HG03565 (cell line): ENCODE measurements at regions not wholly inside any gene's neighbourhood (a gene's known extent, or its start where the extent isn't known, plus 50 kb on each side); places are given as distances from the start of the nearest gene placed in this dataset.
"Not testable (repeated sequence)": the region's sequence is repeated elsewhere in the genome, so short reads cannot be mapped to it uniquely, and the experiment has no call there.

ENCODE experiments used
- ATAC-seq: cut with Tn5 transposase; IDR thresholded peaks from one replicate; pipeline ENCODE4 v1.9.1; 2021; ENCODE audit warnings: mild to moderate bottlenecking, moderate library complexity; ENCODE audit not compliant: unreplicated experiment

- no peak for ATAC-seq
Measured at GRCh38 chr16:48790151-48790550, 180.2 kb upstream of the N4BP1 start.

GRCh38 chr16:48788475-48788874 is 178.5 kb upstream of the N4BP1 start:
- no peak for ATAC-seq

- ATAC-seq: no peak
Measured at GRCh38 chr16:48745541-48745940, 135.6 kb upstream of the N4BP1 start.

GRCh38 chr16:48740964-48741363 is 131.0 kb upstream of the N4BP1 start:
- no peak for ATAC-seq

- ATAC-seq: no peak
Measured at GRCh38 chr16:48734220-48734619, 124.2 kb upstream of the N4BP1 start.

- no peak for ATAC-seq
Measured at GRCh38 chr16:48704710-48705109, 94.7 kb upstream of the N4BP1 start.

- ATAC-seq: peak; percentile 87
Measured at GRCh38 chr16:48687421-48688038, 77.5 kb upstream of the N4BP1 start.

GRCh38 chr16:48684148-48684547 is 74.2 kb upstream of the N4BP1 start:
- ATAC-seq: no peak

GRCh38 chr16:48682971-48683370 is 73.0 kb upstream of the N4BP1 start:
- no peak for ATAC-seq

- ATAC-seq: no peak
Measured at GRCh38 chr16:48681520-48681919, 71.5 kb upstream of the N4BP1 start.

- ATAC-seq: no peak
Measured at GRCh38 chr16:48680881-48681280, 70.9 kb upstream of the N4BP1 start.

- no peak for ATAC-seq
Measured at GRCh38 chr16:48676836-48677235, 66.9 kb upstream of the N4BP1 start.

- not testable (repeated sequence) for ATAC-seq
Measured at GRCh38 chr16:48668184-48668583, 58.2 kb upstream of the N4BP1 start.

- no peak for ATAC-seq
Measured at GRCh38 chr16:48659940-48660339, 50.0 kb upstream of the N4BP1 start.
